Stimulated activated CD8-positive, alpha-beta memory T cell treated with anti-CD3 and anti-CD28 coated beads, Interleukin-2, amount 100 ng/mL, for 1 hour (primary cell): ENCODE measurements at regions not wholly inside any gene's neighbourhood (a gene's known extent, or its start where the extent isn't known, plus 50 kb on each side); places are given as distances from the start of the nearest gene placed in this dataset.

ENCODE experiments used
- DNase-seq, 2 donors: peaks; one replicate each; pipeline ENCODE4 v3.0.0-alpha.2; 2020; ENCODE audit warnings: low read depth in 2 of 2

GRCh38 chr13:78334059-78334458, 269.3 kb downstream of the POU4F1 start:
- no peak for DNase-seq

DNA sequence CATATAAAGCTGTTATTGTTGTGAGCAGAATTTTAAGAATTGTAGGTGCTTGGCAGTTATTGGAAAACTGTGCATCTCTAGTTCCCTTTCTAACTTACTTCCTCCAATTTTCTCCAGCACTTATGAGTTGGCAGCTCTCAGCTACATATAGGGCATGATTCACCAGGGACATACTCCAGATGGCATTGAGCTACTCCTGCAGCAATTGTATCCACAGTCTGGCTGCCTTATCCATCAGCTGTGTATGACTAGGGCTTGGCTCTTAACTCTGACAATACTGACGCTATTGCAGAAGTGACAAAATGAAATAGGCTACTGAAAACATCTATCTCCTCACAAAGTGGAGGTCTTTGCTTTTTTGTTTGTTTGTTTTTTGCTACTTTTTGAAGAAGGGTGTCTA, 276.7 kb downstream of the POU4F1 start:
- no peak for DNase-seq

- DNase-seq = no peak
Measured at GRCh38 chr13:78325585-78325984, 277.8 kb downstream of the POU4F1 start.

DNA sequence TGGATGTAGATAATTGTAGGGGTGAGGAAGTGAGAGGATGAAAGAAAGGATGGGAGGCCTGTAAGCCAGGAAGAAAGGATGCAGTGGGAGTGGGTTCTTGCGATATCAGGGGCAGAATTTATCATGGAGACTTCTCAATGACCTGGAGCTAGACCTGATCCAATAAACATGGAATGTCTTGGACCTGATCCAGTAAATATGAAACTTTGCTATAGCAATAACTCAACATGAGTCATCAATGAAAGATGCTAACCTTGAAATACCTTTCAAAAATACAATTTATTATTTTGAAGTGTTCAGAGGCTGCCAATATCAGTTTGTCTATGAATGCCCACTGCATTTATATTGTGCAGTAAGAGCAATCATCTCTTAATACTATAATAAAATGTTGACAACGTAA, 279.5 kb downstream of the POU4F1 start:
- no peak for DNase-seq

GRCh38 chr13:78323040-78323439, 280.3 kb downstream of the POU4F1 start:
- DNase-seq = no peak

DNA sequence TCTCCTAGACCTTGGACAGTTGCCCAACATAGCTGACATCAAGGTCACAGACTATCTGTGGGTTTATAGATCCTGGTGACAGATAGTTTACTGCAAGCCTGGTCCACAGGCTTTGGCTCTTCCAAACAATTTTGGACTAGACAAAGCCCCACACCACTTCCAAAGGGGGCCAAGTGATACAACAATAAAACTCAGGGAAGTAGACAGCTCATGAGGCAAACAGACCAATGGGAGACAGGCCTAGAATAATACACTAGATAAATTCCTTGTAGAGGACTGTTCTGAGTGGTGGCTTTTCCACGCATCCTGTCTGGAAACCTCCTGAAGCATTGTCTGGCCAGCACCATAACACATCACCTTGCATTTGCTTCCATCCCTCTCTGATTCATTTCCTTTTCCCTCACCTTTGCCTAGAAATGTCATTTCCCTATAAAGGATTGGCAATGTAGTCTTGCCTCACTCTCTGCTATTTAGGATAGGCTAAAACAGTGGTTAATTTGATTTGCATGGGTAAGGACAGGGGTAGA, 284.2 kb downstream of the POU4F1 start:
- no peak for DNase-seq

DNA sequence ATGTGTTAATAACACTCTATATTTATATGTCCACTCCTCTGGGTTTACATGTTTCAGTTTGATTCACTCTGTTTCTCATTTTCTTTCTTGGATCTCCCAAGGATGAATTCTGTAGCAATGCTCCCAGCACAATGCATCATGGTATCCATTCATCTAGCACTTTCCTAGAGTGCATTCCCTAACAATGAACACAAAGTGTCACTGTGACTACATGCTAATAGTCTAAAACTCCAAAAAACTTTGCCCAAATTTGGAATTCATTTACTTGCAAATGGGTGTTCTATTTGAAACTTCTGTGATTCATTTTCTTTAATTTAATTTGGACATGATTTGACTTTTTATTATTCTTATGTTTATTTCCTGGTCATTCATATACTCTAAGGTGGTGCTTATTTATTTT, 286.3 kb downstream of the POU4F1 start:
- DNase-seq = no peak

DNA sequence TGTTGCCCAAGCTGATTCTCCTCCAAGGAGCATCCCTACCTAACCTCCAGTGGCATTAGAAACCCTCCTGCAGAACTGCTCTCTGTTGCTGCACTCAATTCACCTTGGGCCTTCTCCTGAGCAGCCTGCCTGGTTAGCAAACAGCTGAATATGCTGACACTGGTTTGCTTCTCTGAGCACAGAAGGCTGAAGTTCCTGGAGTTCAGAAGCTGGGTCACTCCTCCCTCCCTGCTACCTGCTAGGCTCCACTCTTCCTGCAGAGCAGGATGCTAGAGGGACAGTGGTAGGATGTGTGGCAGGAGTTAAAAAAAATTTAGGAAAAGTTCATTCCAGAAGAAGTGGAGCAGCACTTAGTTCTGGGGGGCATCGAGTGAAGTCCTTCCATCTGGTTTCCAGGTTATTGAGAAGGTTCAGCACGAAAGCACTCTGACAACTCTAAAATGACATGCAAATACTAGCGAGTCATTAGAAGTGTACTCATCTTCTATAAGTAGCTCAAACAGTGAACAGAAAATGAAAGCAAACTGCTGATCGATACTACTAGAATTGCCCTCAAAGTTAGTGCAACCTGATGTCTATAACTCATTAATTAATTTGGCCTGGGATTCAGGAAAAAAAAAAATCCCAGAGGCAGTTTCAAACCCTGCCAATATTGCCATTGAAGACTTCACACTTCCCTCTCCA, 293.7 kb downstream of the POU4F1 start:
- DNase-seq = no peak

DNA sequence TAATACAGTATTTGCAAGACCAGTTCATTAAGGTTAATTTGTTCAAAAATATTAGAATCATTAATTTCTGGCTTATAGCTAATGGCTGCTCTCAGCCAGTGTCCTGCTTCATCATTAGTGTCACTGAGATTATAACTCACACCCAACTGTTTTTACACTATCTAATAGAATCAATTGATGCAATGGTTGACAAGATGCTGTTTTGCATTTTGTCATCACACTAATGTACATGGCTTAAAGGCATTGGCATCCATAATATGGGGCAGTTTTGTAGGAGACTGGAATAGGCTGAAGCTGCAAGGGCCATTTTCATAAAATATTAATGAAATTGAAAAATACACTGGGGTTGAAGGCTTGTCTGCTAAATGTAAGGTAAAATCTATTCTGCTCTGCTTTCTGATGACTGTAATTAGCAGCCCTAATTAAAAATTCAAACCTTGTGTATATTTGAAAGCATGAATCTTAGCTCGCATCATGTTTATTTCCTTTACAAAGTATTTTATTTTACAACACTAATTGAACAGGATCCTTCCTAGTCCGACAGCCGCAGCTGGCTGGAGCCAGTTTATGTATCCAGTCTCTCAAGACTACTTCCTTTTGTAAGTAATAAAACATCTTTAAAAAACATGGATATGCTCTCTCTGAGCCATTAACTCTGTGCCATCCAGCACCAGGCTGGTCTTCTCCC, 296.7 kb downstream of the POU4F1 start:
- no peak for DNase-seq

DNA sequence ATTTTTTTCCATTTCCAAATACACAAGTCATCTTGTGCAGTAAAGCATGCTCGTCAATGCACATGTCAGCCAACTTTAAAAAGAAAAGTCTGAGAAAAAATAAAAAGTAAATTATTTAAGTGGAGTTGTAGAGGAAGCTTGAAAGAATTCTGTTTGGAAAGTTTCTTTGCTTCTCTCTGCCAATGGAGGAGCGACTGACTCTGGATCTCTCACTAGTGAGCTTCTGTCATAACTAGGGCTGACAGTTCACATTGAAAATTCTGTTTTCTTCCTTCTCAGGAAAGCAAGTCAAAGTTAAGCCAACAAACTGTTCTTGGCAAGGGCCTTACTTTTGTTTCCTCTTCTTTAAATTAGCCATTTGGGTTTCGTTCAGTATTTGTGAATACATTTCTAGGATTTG, 298.2 kb downstream of the POU4F1 start:
- no peak for DNase-seq

DNA sequence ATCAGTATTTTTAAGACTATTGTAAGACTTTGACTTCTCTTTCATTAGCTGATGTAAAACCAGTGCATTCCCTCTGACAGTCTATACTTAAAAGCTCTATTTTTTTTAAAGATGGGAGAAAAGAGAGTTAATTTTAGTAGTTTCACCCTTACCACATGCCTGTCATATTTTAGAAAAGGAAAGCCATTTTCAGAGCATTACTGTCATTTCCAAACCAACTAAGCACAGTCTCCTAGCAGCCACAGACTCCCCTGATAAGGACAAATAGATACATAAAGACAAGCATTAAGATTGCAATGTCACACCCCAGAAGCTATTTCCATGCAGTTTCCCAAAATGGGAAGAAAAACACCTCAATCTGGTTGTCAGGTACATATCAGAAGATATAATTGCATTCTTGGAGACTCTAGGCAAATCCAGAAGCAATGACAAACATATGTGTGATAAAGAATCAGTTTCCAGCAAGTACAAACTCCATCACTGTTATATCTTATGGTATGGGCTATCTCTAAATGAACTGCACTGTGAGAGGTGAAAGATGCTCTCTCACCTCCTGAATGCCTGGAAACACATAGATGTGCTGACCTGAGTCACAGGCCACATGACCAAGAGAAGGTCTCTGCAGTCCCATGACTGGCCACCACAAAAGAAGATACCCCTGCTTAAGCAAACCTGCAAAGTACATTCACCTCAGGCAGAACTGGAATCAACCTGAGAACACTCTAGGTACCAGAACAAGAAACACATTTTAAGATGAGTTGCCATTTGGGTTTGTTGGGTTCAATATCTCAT, 303.3 kb downstream of the POU4F1 start:
- DNase-seq = no peak

DNA sequence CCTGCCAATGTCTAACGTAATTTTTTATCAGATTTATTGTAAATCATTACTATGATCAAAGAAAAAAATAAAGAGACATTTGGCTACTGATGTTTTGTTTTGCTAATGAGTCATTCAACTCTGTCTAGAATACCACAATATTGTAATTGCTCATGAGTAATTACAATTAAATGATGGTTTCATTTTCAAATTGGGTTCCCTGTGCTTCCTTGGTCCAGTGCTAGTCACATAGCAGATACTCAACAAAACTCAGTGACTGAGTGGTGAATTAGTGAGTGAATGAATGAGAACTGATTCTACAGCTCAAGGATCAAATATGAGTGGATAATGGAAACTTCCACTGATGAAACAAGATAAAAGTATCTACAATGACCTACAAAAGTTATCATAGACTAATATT, 304.7 kb downstream of the POU4F1 start:
- DNase-seq = no peak

DNA sequence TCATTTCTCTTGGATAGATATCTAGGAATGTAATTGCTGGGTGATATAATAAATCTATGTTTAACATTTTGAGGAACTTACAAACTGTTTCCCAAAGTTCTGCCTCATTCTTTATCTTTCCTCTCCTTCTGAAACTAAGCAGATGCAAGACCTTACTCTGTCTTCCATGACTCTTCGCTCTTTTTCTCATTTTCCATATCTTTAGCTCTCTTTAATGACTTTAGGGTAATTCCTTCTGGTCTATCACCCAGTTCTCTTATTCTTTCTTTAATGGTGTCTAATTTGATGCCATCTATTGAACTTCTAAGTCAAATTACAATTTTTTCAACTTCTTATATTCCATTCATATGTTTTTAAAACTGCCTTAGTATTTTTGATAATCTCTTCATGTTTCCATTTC, 316.6 kb downstream of the POU4F1 start:
- DNase-seq = no peak

DNA sequence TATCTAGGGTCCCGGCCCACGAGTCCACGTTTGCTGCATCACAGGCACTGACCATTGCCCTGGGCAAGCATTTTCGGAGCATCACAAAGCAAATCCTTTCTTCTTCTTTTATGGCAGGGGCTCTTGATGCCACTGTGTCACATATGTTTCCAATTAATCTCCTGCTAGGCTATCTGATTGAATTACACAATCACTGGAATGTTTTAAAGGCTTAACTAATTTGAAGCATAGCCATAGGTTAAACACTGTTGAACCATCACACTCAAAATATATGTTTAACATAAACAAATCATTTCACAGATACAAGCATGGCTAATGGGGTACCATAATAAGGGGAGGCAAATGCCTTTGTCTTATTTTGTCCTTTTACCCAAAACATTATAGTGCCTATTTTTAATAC, 338.3 kb downstream of the POU4F1 start:
- no peak for DNase-seq

DNA sequence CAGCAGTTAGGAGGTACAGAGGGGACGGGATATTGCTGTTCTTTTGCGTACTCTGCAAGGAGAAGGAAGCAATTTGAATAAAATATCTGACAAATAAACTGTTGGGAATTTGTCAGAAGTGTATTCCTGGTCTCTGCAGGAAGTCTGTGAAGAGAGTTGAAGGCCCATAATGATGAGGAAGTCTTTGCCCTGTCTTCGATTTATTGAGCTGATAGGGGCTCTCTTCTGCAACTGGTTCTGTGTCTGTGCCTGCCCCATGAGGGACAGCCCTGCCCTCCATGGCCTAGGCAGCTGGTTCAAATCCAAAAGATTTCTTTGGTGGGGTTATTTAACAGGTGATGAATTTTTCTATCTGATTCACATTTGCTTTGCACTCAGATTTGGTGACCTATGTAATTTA, 339.7 kb upstream of the EDNRB start:
- DNase-seq = no peak

GRCh38 chr13:78256484-78256883, 337.9 kb upstream of the EDNRB start:
- DNase-seq = no peak

GRCh38 chr13:78254113-78254512, 335.5 kb upstream of the EDNRB start:
- no peak for DNase-seq

GRCh38 chr13:78247362-78247761, 328.7 kb upstream of the EDNRB start:
- no peak for DNase-seq

GRCh38 chr13:78241278-78241919, 322.8 kb upstream of the EDNRB start:
- no peak for DNase-seq

GRCh38 chr13:78239714-78240113, 321.1 kb upstream of the EDNRB start:
- no peak for DNase-seq

DNA sequence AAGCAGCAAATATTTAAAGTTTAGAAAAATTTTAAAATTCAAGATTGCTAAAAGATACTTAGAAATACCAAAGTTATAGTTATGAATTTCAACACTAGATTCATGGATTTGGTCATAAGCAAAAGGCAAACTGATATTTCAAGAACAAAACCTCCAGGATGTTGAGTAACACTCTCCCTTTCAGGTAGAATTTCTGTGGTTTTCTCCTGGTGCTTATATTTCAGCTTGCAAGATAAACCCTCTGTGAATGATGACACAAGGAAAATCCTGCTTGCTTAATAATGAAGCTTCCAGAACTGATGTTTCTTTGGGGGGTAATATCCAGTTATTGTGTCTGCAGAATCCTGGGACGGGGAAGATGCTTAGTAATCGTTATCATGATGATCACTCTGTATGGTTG, 320.3 kb upstream of the EDNRB start:
- DNase-seq = no peak

GRCh38 chr13:78228940-78229339, 310.3 kb upstream of the EDNRB start:
- no peak for DNase-seq
